IMR-90 (cell line): ENCODE measurements at regions not wholly inside any gene's neighbourhood (a gene's known extent, or its start where the extent isn't known, plus 50 kb on each side); places are given as distances from the start of the nearest gene placed in this dataset.

Source experiments
- BHLHE40 ChIP-seq: fragments of 150-350 bp; IDR thresholded peaks from 2 replicates; pipeline ENCODE4 v1.6.1; 2016; ENCODE audit warnings: mild to moderate bottlenecking, low read depth, low read length
- CEBPB ChIP-seq: IDR thresholded peaks from 2 replicates; pipeline ENCODE4 v1.6.1; 2012; ENCODE audit warnings: low read depth, low read length, improper control_type of control experiment
- CHD1 ChIP-seq: IDR thresholded peaks from 2 replicates; pipeline ENCODE4 v1.6.1; 2012; ENCODE audit warnings: low read depth, low read length, improper control_type of control experiment
- CTCF ChIP-seq: conservative IDR thresholded peaks from 2 replicates; pipeline ENCODE4 v1.5.1; 2012; ENCODE audit warnings: mild to moderate bottlenecking, low read depth, low read length, improper control_type of control experiment
- ELK1 ChIP-seq: fragments of 150-350 bp; IDR thresholded peaks from 2 replicates; pipeline ENCODE4 v1.6.1; 2016; ENCODE audit warnings: low read depth, mild to moderate bottlenecking, low read length, moderate library complexity, borderline replicate concordance
- FOS ChIP-seq: fragments of 150-350 bp; IDR thresholded peaks from 2 replicates; pipeline ENCODE4 v1.6.1; 2016; ENCODE audit warnings: low read depth, low read length
- MAFK ChIP-seq: IDR thresholded peaks from 2 replicates; pipeline ENCODE4 v1.6.1; 2012; ENCODE audit warnings: low read depth, low read length, improper control_type of control experiment
- MXI1 ChIP-seq: IDR thresholded peaks from 2 replicates; pipeline ENCODE4 v1.6.1; 2012; ENCODE audit warnings: low read depth, mild to moderate bottlenecking, low read length, moderate library complexity, borderline replicate concordance
- POLR2A ChIP-seq: IDR thresholded peaks from 2 replicates; pipeline ENCODE4 v1.6.1; 2012; ENCODE audit warnings: mild to moderate bottlenecking, low read depth, low read length
- RAD21 ChIP-seq: IDR thresholded peaks from 2 replicates; pipeline ENCODE4 v1.6.1; 2012; ENCODE audit warnings: low read length, improper control_type of control experiment
- RFX5 ChIP-seq: IDR thresholded peaks from 2 replicates; pipeline ENCODE4 v1.8.0; 2012; ENCODE audit warnings: low read depth, mild to moderate bottlenecking, low read length, moderate library complexity
- SMC3 ChIP-seq: fragments of 150-350 bp; IDR thresholded peaks from 2 replicates; pipeline ENCODE4 v1.6.1; 2016; ENCODE audit warnings: low read depth, mild to moderate bottlenecking, antibody characterized with exemption, low read length, moderate library complexity
- USF2 ChIP-seq: fragments of 150-350 bp; IDR thresholded peaks from 2 replicates; pipeline ENCODE4 v1.6.1; 2017; ENCODE audit warnings: mild to moderate bottlenecking, antibody characterized with exemption, low read length, low read depth

GRCh38 chr16:56063111-56063510 lies 128.2 kb upstream of the GNAO1 start:
- no peak for TF ChIP-seq CHD1
- TF ChIP-seq CTCF = no peak
- no peak for TF ChIP-seq POLR2A
- no peak for TF ChIP-seq MAFK
- no peak for TF ChIP-seq SMC3
- no peak for TF ChIP-seq ELK1
- TF ChIP-seq FOS = no peak
- no peak for TF ChIP-seq RFX5
- TF ChIP-seq CEBPB = no peak
- no peak for TF ChIP-seq USF2
- TF ChIP-seq RAD21 = no peak
- TF ChIP-seq BHLHE40 = no peak
- TF ChIP-seq MXI1 = no peak
